Left cardiac atrium (tissue), 4 donors: ENCODE measurements at regions not wholly inside any gene's neighbourhood (a gene's known extent, or its start where the extent isn't known, plus 50 kb on each side); places are given as distances from the start of the nearest gene placed in this dataset.

ENCODE experiments used
- ATAC-seq, 2 donors: fragments of 200-7000 bp; cut with Tn5 transposase; one replicate each; pipeline ENCODE4 v1.9.1; 2020; ENCODE audit warnings: mild to moderate bottlenecking in 2 of 2, moderate library complexity in 2 of 2
- DNase-seq: peaks from one replicate; pipeline ENCODE4 v3.0.0-alpha.2; 2020
- intact Hi-C, 2 donors: fragments of 100-400 bp; cut with DNase I; formaldehyde crosslinking; loops; one replicate each; pipeline versions ENCODE4 v1.14.1 to v1.15.1; 2022 to 2023
- donor health status: DM: no; HTN: yes; CAD: no.
- donor health status: DM: no; HTN: yes; CAD: no; lungs with severe emphysema.
- donor health status: DM: yes; HTN: yes; CAD: no.
- donor health status: Dilated cardiomyopathy.

DNA sequence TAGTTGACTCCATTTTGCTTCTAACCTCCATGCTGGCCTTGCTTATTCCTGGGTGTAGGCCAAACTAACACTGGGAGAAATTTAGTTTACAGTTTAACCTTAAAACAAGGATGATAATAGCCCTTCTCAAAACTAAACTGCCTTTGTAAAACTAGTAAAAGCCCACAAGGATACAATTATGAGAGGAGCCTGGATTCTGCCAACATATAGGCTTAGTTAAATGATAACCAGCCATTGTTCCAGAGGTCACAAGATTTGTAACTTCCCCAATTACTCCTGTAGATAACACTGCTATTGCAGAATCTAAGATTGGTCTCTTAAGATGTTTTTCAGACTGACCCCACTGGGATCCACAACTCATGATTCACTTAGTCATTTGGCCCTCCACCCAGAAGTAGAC lies 2300.3 kb upstream of the C9orf72 start:
- DNase-seq (no peak), ATAC-seq (no peak)
- intact Hi-C loops = no loop called here

DNA sequence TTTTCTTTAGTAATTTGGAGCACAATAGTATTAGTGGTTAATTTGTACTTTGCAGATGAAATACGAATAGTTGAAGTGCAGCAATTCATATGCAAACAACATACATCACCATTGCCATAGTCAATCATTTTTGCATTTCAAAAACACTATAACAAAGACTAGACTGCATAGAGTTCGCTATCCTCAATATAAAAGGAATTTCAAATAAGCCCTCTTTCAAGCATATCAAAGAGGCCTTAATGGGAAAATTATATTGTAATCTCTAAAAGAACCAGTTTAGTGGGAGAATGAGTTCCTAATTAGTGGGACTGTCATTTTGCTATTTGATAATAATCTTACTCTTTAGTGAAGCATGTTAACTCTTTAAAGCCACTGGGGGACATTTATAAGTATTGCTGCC lies 2302.3 kb upstream of the C9orf72 start:
- ATAC-seq (no peak), DNase-seq (no peak)
- intact Hi-C loops = no loop called here

DNA sequence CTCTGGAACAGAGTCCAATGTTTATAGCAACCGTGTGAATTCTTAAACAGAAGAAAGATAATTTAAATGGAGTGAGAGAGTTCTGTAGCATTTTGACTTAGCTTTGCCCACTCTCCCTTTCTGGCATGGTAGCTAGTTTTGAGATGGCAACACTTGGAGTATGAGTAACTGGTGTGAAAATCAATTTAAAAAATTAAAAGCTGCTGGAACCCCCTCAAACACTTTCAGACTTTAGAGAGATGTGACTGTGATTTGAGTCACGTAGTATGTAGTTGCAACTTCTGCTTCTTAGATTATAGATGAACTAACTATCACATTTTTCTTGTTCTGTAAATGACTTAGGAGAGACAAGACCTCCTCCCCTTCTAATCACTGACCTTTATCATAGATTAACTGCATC lies 2309.5 kb upstream of the C9orf72 start:
- intact Hi-C loops = no loop called here
- ATAC-seq (no peak), DNase-seq (no peak)

DNA sequence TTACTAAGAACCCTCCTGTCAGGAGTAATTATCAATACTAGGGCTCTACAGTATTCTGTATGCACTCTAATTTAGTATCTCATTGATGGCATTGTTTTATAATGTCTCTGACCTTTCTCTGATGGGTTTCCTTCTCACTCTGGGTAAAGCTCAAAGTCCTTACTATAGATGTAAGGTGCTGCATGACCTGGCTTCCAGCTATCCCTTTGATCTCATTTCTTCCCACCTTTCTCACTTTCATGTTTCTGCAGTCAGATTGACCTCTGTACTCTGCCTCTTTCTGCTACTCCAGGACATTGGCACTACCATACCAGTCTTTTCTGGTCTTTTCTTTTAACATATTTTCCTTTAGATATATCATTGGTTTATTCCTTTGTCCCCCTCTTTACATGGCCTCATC lies 2332.8 kb upstream of the C9orf72 start:
- no peak for DNase-seq
- no peak for ATAC-seq
- intact Hi-C loops = no loop called here

DNA sequence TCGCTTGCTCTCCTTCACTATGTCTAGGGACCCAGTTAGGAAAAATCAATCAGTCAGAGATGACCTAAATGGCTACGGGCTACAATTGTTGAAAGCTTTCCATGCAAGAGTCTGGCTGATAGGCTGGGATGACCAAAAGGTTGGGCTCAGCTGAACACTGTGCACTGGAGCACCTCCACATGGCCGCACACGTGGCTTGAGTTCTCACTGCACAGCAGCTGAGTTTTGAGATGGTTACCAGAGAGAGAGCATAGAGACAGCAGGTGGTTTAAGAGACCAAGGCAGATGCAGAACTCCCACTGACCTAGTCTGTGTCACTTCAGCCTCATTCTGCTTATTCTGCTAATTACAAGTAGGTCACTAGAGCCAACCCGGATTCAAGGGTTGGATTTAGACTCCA lies 2354.8 kb upstream of the C9orf72 start:
- no peak for DNase-seq
- ATAC-seq = no peak
- intact Hi-C loops = no loop called here

DNA sequence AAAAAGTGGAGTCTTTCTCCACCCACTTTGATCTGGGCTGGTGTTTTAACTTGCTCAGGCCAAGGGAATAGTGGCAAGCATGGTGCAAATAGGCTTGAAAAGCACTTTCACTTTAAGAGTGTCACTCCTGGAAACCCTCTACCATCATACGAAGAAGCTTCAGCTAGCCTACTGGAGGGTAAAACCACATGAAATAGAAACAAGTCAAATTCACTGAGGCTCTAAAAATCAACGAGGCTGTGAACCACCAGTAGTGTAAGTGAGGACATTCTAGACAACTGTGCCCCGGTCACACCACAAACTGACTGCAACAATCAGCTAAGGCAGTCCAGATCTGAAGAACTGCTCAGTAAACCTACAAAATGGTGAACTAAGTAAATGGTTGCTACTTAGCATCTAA lies 2366.3 kb upstream of the C9orf72 start:
- ATAC-seq = no peak
- DNase-seq = no peak
- intact Hi-C loops = no loop called here

DNA sequence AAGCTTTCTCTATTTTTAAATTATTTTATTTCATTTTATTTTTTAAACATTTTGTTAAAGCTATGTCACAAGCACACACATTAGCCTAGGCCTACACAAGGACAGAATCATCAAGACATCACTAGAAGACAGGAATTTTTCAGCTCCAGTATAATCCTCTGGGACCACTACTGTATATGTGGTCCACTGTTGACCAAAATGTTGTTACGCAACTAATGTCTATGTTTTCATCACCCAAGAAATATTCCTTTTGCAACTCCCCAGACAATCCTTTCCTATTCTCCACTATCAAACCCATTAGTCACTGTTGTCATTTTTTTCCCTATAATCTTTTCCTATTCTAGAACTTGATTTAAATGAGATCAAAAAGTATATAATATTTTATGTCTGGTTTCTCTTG lies 2371.7 kb upstream of the C9orf72 start:
- no peak for ATAC-seq
- DNase-seq = no peak
- intact Hi-C loops = no loop called here

DNA sequence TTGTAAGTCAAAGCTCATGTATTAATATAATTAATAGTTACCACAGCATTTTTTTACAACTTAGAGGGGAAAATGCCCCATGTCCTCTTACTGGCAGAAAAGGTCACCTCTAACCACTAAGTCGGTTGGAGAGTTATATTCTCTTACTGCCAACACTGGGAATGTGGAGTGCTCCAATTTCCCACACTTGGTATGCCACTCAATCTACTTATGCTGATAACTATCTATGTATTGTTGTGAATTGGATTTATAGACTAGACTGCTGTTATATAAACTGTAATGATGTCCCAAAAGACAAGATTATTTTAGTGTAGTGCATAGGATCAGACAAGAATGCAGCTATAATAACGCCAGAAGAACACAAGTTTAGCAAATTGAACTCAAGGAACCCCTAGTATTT lies 2385.2 kb upstream of the C9orf72 start:
- intact Hi-C loops = no loop called here
- no peak for ATAC-seq
- DNase-seq = no peak

DNA sequence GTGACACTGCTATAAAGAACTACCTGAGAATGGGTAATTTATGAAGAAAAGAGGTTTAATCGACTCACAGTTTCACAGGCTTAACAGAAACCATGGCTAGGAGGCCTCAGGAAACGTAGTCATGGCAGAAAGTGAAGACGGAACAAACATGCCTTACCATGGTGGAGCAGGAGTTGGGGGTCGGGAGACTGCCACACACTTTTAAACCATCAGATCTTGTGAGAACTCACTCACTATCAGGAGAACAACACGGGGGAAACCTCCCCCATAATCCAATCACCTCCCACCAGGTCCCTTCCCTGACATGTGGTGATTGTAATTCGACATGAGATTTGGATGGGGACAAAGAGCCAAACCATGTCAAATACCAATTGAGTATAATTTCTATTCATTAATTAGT lies 2392.6 kb upstream of the C9orf72 start:
- DNase-seq (no peak), ATAC-seq (no peak)
- intact Hi-C loops = no loop called here

DNA sequence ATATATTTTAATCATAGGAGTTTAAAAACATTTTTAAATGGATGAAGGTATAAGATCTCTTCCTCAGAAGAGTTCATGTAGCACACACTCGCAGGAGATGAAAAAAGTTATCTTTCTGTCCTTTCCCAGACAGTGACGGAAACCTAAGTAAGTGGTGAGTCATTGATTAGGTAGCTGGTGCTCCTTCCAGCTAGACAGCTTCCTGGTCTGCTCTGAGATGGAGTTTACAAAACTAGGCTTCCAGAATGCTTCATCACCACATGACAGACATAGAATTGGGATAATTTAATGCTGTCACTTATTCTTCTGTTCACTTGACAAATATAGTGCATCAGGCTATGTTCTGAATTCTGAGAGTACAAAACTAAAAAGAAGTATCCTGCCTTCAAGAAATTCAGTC lies 2393.0 kb upstream of the C9orf72 start:
- intact Hi-C loops = no loop called here
- DNase-seq (no peak), ATAC-seq (no peak)

DNA sequence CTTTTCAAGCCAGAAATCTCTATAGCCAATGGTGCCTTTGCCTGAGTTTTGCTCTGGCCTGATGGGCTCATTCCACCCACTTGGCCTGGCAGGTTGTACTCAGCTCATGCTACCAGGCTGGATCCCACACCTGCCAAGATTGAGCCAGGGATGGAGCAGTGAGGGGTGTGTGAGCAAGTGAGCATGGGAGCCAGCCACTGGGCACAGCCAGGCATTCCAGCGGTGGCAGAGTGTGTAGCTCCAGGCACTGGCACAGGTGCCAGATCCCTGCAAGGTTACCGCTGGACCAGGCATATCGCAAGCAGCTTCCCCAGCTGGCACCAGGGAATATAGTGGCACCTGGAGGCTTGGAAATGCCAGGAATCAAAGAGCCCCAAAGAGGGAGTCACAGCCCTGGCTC lies 2395.6 kb upstream of the C9orf72 start:
- intact Hi-C loops = no loop called here
- ATAC-seq (no peak), DNase-seq (no peak)

DNA sequence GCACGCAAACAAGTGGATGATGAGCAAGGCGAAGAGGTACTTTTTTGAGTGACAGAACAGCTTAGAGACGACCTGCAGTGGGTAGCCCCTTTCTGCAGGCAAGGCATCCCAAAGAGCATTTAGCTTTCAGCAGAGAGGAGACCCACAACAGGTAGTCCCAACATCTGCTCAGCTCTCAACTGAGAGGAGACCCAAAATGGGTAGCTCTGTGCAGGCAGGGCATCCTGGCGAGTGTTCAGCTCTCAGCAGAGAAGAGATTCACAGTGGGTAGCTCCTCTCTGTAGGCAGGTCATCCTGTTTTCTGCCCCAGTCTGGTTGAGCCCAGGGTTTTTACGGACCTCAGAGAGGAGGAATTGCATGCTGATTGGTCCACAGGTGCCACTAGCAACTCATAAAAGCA lies 2396.1 kb upstream of the C9orf72 start:
- ATAC-seq (no peak), DNase-seq (no peak)
- intact Hi-C loops = no loop called here

DNA sequence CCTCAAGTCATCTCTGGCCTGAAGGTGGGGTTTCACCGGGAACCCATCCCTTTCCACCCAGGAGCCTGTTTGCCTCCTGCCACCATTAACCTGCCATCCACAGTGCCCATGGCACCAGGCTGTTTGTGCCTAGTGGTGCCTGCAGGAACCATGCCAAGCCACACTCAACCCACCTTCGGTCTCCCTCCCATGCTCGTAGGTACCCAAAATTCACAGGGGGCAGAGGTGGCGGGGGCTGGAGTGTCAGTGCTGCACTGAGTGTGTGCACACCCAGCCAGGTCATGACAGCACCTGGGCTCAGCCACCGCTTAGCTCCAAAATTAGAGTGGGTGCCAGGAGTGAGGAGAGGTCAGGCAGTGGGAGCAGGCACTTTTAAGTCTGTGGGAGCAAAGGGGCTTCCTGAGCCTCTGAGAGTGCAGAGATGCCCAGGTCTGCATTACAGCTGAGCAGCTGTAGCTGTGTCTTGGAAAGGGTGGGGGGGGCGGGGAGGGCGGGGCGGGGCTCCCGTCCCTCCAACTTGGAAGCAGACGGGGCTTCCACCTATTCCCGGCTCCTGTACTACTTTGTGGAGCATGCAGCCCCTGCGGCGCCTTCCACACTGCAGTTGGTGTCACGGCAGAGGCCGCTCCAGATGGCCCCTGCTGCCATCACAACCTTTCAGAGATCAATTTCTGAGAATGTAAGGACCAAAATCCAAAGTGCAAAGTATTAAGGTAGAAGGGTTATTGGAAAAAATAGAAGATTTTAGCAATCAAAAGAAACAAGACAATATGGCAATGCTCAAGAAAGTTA lies 2396.8 kb upstream of the C9orf72 start:
- intact Hi-C loops = no loop called here

DNA sequence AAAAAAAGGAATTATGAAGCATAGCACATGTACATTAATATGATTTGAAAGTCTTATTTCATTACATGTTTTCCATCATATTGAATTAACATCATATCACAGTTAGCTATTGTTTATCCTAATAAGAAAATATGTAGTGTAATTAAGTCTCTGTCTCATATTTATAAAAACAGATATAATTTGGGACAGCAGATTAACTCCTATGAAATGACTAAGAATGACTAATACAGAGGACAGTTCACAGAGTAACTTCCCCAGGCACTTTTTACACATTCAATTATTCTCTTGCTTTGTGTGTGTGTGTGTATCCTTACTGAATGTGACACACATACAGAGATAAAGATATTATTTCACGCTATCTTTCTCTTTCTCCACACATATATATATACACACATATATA lies 2400.9 kb upstream of the C9orf72 start:
- ATAC-seq = no peak
- intact Hi-C loops = no loop called here
- no peak for DNase-seq

More for the DNA sequence above, 2396.8 kb upstream of the C9orf72 start:
- no peak for ATAC-seq
- DNase-seq = no peak

DNA sequence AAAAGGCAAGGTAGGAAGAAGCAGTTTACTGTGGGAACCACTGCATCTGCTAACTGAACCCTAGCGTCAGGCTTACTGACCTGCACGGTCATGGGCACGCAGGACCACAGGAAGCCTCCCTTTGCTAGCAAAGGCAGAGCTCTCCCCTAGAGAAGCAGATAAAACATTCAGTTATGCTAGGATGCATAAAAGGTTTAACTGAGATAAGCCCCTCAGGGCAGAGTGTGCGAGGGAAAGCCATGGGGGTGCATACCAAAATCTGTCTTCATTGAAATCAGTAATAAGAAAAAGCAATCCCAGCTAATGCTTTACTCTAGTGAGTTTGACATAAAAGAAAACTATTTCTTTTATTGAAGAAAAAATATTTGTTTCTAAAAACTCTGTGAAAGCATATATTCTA lies 2403.7 kb upstream of the C9orf72 start:
- intact Hi-C loops = no loop called here
- no peak for DNase-seq

DNA sequence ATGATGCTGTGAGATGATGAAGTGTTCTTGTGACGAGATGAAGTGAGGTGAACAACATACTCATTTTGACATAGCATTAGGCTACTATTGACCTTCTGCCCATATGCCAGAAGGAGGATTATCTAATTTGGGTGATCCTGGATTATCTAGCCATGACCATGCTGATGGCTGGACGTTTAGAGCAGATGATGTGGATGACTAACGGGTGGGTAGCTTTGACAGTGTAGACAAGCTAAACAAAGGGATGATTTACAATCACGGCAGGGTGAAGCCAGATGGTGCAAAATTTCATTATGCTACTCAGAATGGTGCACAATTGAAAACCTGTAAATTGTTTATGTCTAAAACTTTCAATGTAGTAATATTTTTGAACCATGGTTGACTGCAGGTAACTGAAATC lies 2403.4 kb upstream of the ACO1 start:
- ATAC-seq = no peak

More for the DNA sequence above, 2403.7 kb upstream of the C9orf72 start:
- no peak for ATAC-seq

DNA sequence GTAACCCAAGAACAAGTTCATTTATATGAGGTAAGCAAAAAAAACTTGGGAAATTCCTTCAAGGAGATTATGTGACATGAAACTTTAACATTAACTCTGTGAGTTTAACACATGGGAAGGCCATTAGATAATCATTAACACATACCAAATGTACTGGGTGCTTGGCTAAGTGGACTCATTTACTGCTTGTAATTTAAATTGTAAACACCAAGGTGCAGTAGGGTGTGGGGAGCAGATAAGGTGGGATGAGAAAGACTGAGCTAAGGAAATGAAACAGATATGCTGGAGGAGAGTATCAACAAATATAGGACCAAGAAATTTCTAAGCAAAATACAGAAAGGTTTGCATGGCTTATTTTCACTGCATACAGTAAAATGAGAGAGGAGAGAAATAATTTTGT lies 2384.8 kb upstream of the ACO1 start:
- DNase-seq (no peak), ATAC-seq (no peak)
- intact Hi-C loops = no loop called here

More for the DNA sequence above, 2403.4 kb upstream of the ACO1 start:
- DNase-seq = no peak
- intact Hi-C loops = no loop called here

DNA sequence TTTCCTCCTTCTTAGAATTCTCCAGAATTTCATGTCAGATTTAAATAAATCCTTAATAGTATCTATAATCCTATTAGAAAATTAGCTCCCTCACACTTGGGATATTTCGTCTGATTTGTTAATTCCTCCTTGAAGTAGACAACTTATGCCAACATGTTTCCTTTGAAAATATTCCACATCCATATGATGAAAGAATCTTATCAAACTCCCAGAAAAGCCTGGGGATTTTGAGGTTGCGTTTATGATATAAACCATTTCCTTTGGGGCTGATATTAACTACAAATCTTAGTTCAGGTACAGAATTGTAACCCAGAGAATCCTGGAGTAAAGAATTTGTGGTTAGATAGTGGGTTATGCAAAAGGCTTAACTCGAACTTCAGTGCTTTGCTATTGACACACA lies 2373.8 kb upstream of the ACO1 start:
- intact Hi-C loops = no loop called here
- ATAC-seq (no peak), DNase-seq (no peak)

DNA sequence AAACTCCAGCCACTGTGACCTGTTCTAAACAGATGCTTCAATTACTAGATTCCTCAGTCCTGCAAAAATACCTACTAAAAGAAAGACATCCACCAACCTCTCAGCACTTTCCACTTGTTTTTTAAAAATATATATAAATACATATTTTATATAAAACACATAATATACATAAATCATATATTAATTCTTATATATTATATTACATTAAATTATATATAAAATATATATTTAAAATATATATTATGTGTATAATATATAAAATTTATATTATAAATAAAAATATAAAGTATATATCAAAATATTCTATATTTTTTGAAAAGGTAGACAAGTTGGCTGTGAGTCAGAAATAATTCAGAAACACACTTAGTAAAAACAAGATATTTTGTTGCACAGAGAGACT lies 2371.8 kb upstream of the ACO1 start:
- ATAC-seq = no peak
- intact Hi-C loops = no loop called here
- DNase-seq = no peak

DNA sequence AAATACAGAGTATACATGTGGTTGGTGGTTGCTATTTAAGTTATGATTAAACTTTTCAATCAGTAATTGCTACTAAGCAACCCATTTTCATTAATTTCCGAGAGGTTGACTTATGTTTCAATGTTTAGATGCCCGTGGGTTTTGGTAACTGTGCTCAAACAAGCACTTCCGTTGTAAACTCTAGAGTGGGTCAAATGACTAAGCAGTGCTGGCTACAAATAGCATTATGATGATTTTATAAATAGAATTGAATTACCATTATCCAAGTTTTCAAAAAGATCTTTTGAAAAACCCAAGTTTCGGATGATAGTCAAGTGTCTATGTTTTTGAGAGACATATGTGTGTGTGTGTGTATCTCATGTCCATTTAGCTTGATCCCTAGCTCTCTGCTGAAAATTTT lies 2369.4 kb upstream of the ACO1 start:
- no peak for ATAC-seq

DNA sequence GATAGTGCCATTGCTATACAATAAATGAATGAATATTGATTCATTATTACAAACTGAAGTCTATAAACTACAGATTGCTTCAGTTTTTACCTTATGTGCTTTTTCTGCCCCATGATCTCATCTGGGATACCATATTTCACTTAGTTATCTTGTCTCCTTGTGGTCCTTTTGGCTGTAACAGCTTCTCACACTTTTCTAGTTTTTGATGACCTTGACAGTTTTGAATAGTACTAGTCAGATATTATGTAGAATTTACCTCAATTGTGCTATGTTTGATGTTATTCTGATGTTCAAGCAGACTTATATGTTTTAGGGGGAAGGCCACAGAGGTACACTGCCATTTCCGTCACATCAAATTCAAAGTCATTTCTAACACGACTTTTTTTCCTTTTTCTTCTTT lies 2364.3 kb upstream of the ACO1 start:
- DNase-seq (no peak), ATAC-seq (no peak)
- intact Hi-C loops = no loop called here

More for the DNA sequence above, 2369.4 kb upstream of the ACO1 start:
- intact Hi-C loops = no loop called here
- no peak for DNase-seq

DNA sequence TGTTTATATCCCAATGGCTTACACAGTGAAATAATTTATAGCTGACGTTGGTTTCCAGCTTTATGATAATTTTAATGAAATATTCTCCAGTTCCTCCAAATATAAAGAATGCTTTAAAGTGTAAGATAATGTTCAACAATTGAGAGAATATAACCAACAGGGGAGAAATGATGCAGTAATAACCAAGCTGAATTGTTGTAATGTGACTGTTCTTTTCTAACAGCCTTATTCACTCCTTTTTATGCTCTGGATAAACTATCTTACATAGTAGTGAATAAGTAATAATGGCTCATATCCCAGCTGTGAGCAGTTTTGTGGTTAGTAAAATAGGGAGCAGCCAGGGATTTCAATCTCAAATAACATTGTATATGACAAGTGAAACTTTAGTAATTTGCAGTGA lies 2348.7 kb upstream of the ACO1 start:
- DNase-seq (no peak), ATAC-seq (no peak)
- intact Hi-C loops = no loop called here
